Right cardiac atrium (tissue), 5 donors: ENCODE measurements at regions not wholly inside any gene's neighbourhood (a gene's known extent, or its start where the extent isn't known, plus 50 kb on each side); places are given as distances from the start of the nearest gene placed in this dataset.
A peak's percentile ranks its signal among the peaks of the same experiment; 100 is the strongest.

Source experiments
- ATAC-seq, 2 donors: fragments of 200-7000 bp; cut with Tn5 transposase; one replicate each; pipeline versions ENCODE4 v1.8.0 to v1.9.1; 2020; ENCODE audit warnings: moderate library complexity in 2 of 2, mild to moderate bottlenecking in 1 of 2
- DNase-seq, 3 donors: peaks; one replicate each; pipeline ENCODE4 v3.0.0-alpha.2; 2020
- H3K27ac ChIP-seq: one replicate; pipeline ENCODE4 v1.5.1; 2013; ENCODE audit warnings: mild to moderate bottlenecking, low read length, control low read depth, moderate library complexity
- H3K27me3 ChIP-seq: one replicate; pipeline ENCODE4 v1.6.1; 2013; ENCODE audit not compliant: control insufficient read depth, insufficient read depth
- H3K4me1 ChIP-seq: one replicate; pipeline ENCODE4 v1.6.1; 2013; ENCODE audit warnings: low read length; ENCODE audit not compliant: control insufficient read depth, insufficient read depth
- H3K4me3 ChIP-seq: one replicate; pipeline ENCODE4 v1.5.1; 2013; ENCODE audit warnings: low read length, control low read depth
- H3K9me3 ChIP-seq: one replicate; pipeline ENCODE4 v1.6.1; 2013; ENCODE audit warnings: low read length; ENCODE audit not compliant: control insufficient read depth
- WGBS: extraction: QIAGEN DNeasy Blood & Tissue Kit; methylation state at CpG from one replicate; pipeline ENCODE4 v1.1.7; 2013; 5-methylcytosine and 5-hydroxymethylcytosine counted together
- intact Hi-C, 4 donors: fragments of 100-400 bp; cut with DNase I; formaldehyde crosslinking; loops; one replicate each; pipeline versions ENCODE4 v1.11.0 to v1.14.0; 2022 to 2023
- donor health status: healthy with polysubstance abuse.
- donor health status: DM: no; HTN: yes; CAD: no.
- donor health status: DM: no; HTN: no; CAD: no.
- donor health status: DM: no; HTN: yes; CAD: no; lungs with severe emphysema.
- donor health status: DM: yes; HTN: yes; CAD: no.

DNA sequence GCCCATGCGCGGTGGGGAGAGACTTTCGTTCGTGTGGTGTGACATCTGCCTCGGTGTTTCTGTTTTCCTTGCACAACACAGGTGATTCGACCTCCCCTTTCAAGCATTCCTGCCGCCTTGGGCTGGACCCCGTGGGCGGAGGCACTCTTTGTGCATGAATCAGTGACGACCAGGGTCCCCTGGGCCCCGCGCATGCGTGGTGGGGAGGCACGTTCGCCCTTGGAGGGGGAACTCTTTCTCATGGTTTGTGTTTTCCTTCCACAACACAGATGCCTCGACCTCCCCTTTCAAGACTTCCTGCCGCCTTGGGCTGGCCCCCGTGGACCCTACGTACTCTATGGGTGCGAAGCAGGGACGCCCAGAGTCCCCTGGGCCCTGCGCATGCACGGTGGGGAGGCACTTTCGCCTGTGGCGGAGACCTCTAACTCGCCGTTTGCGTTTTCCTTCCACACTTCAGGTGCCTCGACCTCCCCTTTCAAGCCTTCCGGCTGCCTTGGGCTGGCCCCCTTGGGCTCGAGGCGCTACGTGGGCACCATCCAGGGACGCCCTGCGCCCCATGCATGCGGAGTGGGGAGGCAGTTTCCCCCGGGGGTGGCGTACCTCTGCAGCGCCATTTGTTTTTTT is 340.9 kb downstream of the ALG10 start:
- no peaks in the 10 kb centered on the region for H3K4me1 ChIP-seq
- DNase-seq = no peak
- no peak overlapping the region for H3K27ac ChIP-seq
- ATAC-seq = no peak
- H3K4me3 ChIP-seq = no peak overlapping the region
- H3K9me3 ChIP-seq = no peaks in the 10 kb centered on the region
- intact Hi-C loops = no loop called here
- 65% methylated on average over 39 of the region's 39 CpGs for WGBS
- no peaks in the 10 kb centered on the region for H3K27me3 ChIP-seq

- H3K9me3 ChIP-seq = no peaks in the 10 kb centered on the region
- WGBS = 59% methylated on average over 15 of the region's 15 CpGs
Measured at GRCh38 chr12:34368079-34368478, 345.8 kb downstream of the ALG10 start.

GRCh38 chr12:34371050-34371449 is 348.8 kb downstream of the ALG10 start:
- 59% methylated on average over 17 of the region's 17 CpGs for WGBS
- no peaks in the 10 kb centered on the region for H3K9me3 ChIP-seq
- H3K4me3 ChIP-seq = no peak overlapping the region
- ATAC-seq (no peak), DNase-seq (no peak)
- H3K27ac ChIP-seq = no peak overlapping the region
- no peaks in the 10 kb centered on the region for H3K4me1 ChIP-seq
- intact Hi-C loops = no loop called here
- no peaks in the 10 kb centered on the region for H3K27me3 ChIP-seq

More at GRCh38 chr12:34368079-34368478, 345.8 kb downstream of the ALG10 start:
- Histone ChIP-seq H3K4me1 (no peaks in the 10 kb centered on the region), H3K27ac (no peak overlapping the region), H3K4me3 (no peak overlapping the region), H3K27me3 (no peaks in the 10 kb centered on the region)
- DNase-seq (no peak), ATAC-seq (no peak)
- intact Hi-C loops = no loop called here

DNA sequence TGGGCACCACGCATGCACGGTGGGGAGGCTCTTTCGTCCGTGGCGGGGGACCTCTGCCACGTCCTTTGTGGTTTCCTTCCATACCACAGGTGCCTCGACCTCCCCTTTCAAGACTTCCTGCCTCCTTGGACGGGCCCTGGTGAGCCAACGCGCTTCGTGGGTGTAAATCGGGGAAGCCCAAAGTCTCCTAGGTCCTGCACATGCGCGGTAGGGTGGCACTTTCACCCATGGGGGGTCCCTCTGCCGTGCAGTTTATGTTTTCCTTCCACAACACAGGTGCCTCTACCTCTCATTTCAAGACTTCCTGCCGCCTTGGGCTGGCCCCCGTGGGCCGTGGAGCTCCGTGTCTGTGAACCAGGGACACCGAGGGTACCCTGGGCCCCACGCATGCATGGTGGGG is 349.7 kb downstream of the ALG10 start:
- Histone ChIP-seq H3K9me3 (no peaks in the 10 kb centered on the region), H3K4me1 (no peaks in the 10 kb centered on the region), H3K4me3 (no peak overlapping the region), H3K27me3 (no peaks in the 10 kb centered on the region), H3K27ac (no peak overlapping the region)
- no peak for ATAC-seq
- WGBS = 55% methylated on average over 21 of the region's 21 CpGs
- no peak for DNase-seq
- intact Hi-C loops = no loop called here

- Histone ChIP-seq H3K4me1 (no peaks in the 10 kb centered on the region), H3K9me3 (no peaks in the 10 kb centered on the region), H3K27me3 (no peaks in the 10 kb centered on the region), H3K4me3 (no peak overlapping the region), H3K27ac (no peak overlapping the region)
- WGBS = 66% methylated on average over 25 of the region's 25 CpGs
- intact Hi-C loops = no loop called here
- DNase-seq (no peak), ATAC-seq (no peak)
Measured at GRCh38 chr12:34373926-34374325, 351.6 kb downstream of the ALG10 start.

DNA sequence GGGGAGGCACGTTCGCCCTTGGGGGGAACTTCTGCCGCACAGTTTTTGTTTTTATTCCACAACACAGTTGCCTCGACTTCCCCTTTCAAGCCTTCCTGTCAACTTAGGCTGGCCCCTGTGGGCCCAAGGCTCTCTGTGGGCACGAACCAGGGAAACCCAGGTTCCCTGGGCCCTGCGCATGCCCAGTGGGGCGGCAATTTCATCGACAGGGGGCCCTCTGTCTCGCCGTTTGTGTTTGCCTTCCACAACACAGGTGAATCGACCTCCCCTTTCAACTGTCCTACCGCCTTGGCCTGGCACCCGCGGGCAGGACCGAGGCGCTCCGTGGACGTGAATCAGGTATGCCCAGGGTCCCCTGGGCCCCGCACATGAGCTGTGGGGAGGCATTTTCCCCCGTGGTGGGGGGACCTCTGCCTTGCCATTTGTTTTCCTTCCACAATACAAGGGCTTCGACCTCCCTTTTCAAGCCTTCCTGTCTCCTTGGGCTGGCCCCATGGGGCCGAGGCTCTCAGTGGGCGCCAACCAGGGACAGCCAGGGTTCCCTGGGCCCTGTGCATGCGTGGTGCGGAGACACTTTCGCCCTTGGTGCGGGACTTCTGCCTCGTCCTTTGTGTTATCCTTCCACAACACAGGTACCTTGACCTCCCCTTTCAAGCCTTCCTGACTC is 354.0 kb downstream of the ALG10 start:
- H3K9me3 ChIP-seq = no peaks in the 10 kb centered on the region
- WGBS = 68% methylated on average over 28 of the region's 28 CpGs
- no peak for DNase-seq
- intact Hi-C loops = no loop called here
- H3K27me3 ChIP-seq = no peaks in the 10 kb centered on the region
- no peak overlapping the region for H3K4me3 ChIP-seq
- no peak for ATAC-seq
- H3K4me1 ChIP-seq = no peaks in the 10 kb centered on the region
- H3K27ac ChIP-seq = no peak overlapping the region

- H3K27me3 ChIP-seq = no peaks in the 10 kb centered on the region
- no peak for DNase-seq
- H3K27ac ChIP-seq = no peak overlapping the region
- H3K4me1 ChIP-seq = no peaks in the 10 kb centered on the region
- no peak for ATAC-seq
- 69% methylated on average over 35 of the region's 35 CpGs for WGBS
- no peaks in the 10 kb centered on the region for H3K9me3 ChIP-seq
- intact Hi-C loops = no loop called here
- H3K4me3 ChIP-seq = no peak overlapping the region
Measured at GRCh38 chr12:34377243-34378035, 355.1 kb downstream of the ALG10 start.

GRCh38 chr12:34379142-34379541 is 356.8 kb downstream of the ALG10 start:
- Histone ChIP-seq H3K27me3 (no peaks in the 10 kb centered on the region), H3K9me3 (no peaks in the 10 kb centered on the region), H3K4me1 (no peaks in the 10 kb centered on the region), H3K27ac (no peak overlapping the region), H3K4me3 (no peak overlapping the region)
- intact Hi-C loops = no loop called here
- 57% methylated on average over 16 of the region's 16 CpGs for WGBS
- no peak for DNase-seq
- no peak for ATAC-seq

DNA sequence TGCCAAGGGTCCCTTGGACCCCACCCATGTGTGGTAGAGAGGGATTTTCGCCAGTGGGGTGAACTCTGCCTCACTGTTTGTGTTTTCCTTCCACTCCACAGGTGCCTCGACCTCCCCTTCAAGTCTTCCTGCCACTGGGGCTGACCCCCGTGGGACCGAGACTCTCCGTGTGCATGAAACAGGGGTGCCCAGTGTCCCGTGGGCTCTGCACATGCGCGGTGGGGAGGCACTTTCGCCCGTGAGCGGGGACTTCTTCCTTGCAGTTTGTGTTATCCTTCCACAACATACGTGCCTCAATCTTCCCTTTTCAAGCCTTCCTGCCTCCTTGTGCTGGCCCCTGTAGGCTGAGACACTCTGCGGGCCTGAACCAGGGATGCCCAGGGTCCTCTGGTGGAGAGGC is 362.4 kb downstream of the ALG10 start:
- intact Hi-C loops = no loop called here
- no peak overlapping the region for H3K4me3 ChIP-seq
- no peaks in the 10 kb centered on the region for H3K27me3 ChIP-seq
- H3K4me1 ChIP-seq = no peaks in the 10 kb centered on the region
- H3K27ac ChIP-seq = no peak overlapping the region
- WGBS = 71% methylated on average over 13 of the region's 13 CpGs
- no peaks in the 10 kb centered on the region for H3K9me3 ChIP-seq
- DNase-seq (no peak), ATAC-seq (no peak)

DNA sequence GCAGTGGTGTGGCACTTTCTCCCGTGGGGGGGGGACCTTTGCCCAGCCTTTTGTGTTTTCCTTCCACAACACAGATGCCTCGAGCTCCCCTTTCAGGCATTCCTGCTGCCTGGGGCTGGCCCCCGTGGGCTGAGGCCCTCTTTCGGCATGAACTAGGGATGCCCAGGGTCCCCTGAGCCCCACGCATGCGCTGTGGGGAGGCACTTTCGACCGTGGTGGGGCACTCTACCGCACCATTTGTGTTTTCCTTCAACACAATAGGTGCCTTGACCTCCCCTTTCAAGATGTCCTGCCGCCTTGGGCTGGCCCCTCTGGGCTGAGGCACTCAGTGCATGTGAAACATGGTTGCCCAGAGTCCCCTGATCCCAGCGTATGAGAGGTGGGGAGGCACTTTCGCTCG is 363.7 kb downstream of the ALG10 start:
- no peaks in the 10 kb centered on the region for H3K4me1 ChIP-seq
- no peaks in the 10 kb centered on the region for H3K9me3 ChIP-seq
- no peak overlapping the region for H3K4me3 ChIP-seq
- WGBS = 57% methylated on average over 13 of the region's 13 CpGs
- H3K27ac ChIP-seq = no peak overlapping the region
- DNase-seq (no peak), ATAC-seq (no peak)
- intact Hi-C loops = no loop called here
- no peaks in the 10 kb centered on the region for H3K27me3 ChIP-seq

- ATAC-seq (no peak), DNase-seq (peak in 2 of 3 donors; percentile 16 to 38)
- Histone ChIP-seq H3K4me3 (no peak overlapping the region), H3K27me3 (no peaks in the 10 kb centered on the region), H3K9me3 (no peaks in the 10 kb centered on the region), H3K4me1 (no peaks in the 10 kb centered on the region), H3K27ac (no peak overlapping the region)
- 69% methylated on average over 24 of the region's 24 CpGs for WGBS
- intact Hi-C loops = no loop called here
Measured at GRCh38 chr12:34386621-34387255, 364.4 kb downstream of the ALG10 start.
